ENCODE measurements at regions not wholly inside any gene's neighbourhood (a gene's known extent, or its start where the extent isn't known, plus 50 kb on each side); places are given as distances from the start of the nearest gene placed in this dataset.

DNA sequence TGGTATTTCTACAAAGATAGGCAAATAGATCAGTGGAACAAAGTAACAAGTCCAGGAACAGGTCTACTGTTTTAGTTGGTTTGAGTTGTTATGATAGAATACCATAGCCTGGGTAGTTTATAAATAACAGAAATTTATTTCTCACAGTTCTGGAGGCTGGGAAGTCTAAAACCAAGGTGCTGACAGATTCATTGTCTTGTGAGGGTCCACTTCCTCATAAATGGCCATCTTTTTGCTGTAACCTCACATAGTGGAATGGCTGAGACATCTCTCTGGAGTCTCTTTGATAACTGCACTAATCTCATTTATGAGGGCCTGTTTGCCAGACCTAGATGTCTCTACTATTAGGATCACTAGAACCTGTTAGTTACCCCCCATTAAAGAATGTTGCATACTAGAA is 152.3 kb upstream of the MYRIP start:
- TF ChIP-seq, protein P1, sequence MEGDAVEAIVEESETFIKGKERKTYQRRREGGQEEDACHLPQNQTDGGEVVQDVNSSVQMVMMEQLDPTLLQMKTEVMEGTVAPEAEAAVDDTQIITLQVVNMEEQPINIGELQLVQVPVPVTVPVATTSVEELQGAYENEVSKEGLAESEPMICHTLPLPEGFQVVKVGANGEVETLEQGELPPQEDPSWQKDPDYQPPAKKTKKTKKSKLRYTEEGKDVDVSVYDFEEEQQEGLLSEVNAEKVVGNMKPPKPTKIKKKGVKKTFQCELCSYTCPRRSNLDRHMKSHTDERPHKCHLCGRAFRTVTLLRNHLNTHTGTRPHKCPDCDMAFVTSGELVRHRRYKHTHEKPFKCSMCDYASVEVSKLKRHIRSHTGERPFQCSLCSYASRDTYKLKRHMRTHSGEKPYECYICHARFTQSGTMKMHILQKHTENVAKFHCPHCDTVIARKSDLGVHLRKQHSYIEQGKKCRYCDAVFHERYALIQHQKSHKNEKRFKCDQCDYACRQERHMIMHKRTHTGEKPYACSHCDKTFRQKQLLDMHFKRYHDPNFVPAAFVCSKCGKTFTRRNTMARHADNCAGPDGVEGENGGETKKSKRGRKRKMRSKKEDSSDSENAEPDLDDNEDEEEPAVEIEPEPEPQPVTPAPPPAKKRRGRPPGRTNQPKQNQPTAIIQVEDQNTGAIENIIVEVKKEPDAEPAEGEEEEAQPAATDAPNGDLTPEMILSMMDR (IDR thresholded peaks at IDR 0.05; ENCODE audit: borderline replicate concordance, insufficient read depth, low read depth, low read length) = no peak
- H3K4me3 ChIP-seq (ENCODE audit: low read depth, low read length) = no peak overlapping the region

DNA sequence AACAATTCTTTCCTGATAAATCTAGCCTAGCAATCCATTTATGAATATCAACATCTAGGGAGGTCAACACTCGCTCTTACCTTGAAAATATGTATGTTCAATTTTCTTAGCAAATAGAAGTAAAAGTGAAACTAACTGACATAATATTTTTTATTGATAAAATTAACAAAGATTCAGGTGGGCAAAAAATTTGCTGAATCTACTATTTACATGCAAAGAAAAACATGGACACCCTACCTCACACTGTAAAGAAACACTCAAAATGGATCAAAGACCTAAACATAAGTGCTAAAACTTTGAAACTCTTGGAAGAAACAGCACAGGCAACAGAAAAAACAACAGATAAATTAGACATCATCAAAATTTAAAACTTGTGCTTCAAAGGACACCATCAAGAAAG is 151.6 kb upstream of the MYRIP start:
- H3K4me3 ChIP-seq (ENCODE audit: low read depth, low read length) = no peak overlapping the region
- TF ChIP-seq, protein P1 (IDR thresholded peaks at IDR 0.05; ENCODE audit: borderline replicate concordance, insufficient read depth, low read depth, low read length) = no peak

DNA sequence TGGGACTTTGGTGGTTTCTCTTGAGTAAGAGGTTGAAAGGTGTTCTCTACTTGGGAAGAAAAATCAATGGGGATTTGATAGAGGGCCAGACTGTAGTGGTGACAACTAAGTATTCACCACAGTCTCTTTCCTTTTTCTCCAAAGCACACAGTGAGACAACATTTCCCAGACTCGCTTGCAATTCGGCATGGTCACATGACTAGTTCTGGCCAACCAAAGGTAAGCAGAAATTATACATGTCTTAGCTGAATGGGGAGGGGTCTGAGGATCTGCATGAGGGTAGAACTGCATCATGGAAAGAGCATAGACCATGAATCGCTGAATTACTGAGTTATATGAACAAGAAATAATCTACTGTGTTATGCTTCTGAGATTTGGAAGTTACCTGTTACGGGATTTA is 144.5 kb upstream of the MYRIP start:
- TF ChIP-seq, protein P1 (IDR thresholded peaks at IDR 0.05; ENCODE audit: borderline replicate concordance, insufficient read depth, low read depth, low read length) = no peak
- no peak overlapping the region for H3K4me3 ChIP-seq (ENCODE audit: low read depth, low read length)

DNA sequence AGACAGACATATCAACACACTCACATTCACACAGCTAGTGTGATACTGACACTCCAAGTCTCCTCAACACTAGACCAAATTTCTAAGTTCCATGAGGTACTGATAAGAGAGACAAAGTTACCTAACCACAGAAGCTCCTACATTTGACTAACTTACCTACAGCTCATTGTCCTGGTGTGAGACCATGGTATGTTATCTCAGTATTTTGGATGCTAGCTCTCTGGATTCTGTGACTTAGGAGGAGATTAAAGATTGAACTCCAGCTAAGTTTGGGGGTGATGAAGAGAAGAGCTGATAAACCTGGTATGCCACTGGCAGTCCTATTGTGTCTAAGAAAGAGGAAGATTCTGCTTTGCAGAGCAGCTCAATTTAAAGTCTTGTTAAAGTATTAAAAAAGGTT is 144.0 kb upstream of the MYRIP start:
- TF ChIP-seq, protein P1 (IDR thresholded peaks at IDR 0.05; ENCODE audit: borderline replicate concordance, insufficient read depth, low read depth, low read length) = no peak
- no peak overlapping the region for H3K4me3 ChIP-seq (ENCODE audit: low read depth, low read length)

DNA sequence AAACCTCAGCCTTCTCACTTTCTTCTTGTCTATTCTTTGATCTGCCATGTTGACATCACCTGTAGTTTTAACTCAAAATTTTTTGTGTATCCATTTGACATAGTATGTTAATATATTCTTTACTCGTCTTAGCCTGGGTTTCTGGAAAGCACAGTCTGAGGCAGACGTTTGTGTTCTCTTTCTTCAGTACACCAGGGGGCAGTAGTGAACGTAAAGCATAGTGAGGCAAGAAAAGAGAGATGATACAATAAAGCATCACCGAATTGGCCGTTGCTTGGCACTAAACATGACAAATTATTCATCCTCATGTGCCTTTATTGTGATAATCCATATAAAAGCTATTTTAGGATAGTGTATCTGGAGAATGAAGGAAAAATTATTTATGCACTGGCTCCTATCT is 141.0 kb upstream of the MYRIP start:
- TF ChIP-seq, protein P1 (IDR thresholded peaks at IDR 0.05; ENCODE audit: borderline replicate concordance, insufficient read depth, low read depth, low read length) = peak; percentile 67
- H3K4me3 ChIP-seq (ENCODE audit: low read depth, low read length) = no peak overlapping the region

DNA sequence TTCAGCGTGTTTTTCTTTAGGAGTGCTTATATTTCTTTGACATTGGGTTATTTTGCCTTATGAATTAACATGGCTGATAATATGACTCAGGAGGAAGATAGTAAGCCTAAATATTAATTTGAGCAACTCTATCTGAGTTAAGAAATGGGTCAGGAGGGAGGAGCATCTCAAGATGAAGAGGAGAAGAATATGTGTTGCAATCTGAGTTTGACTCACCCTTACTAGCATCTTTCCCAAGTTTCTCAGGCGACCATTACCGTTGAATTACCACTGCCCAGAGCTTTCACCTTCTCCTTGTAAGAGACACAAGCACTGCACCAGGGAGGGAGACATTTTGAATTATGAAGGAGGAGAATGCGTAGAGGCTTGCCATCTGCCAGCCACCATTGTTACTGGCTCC is 138.3 kb upstream of the MYRIP start:
- TF ChIP-seq, protein P1 (IDR thresholded peaks at IDR 0.05; ENCODE audit: borderline replicate concordance, insufficient read depth, low read depth, low read length) = no peak
- H3K4me3 ChIP-seq (ENCODE audit: low read depth, low read length) = no peak overlapping the region

DNA sequence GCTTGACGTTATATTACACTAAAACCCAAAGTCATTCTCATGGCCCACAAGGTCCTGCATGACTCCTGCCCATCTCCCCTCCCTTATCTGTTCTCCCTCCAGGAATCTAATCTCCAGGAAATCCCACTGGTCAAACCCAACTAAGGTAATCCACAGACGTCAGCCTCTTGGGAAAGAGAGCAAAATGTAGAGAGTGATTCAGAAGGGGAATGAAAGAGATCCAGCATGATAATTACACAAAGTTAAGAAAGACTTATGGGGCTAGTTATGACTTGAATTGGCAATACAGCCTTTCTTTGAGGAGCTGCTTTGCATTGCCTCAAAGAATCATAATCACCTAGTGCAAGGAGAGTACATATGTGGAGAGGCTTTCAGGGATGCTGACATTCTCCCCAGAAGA is 137.8 kb upstream of the MYRIP start:
- TF ChIP-seq, protein P1 (IDR thresholded peaks at IDR 0.05; ENCODE audit: borderline replicate concordance, insufficient read depth, low read depth, low read length) = no peak
- no peak overlapping the region for H3K4me3 ChIP-seq (ENCODE audit: low read depth, low read length)
